ENCODE measurements at regions not wholly inside any gene's neighbourhood (a gene's known extent, or its start where the extent isn't known, plus 50 kb on each side); places are given as distances from the start of the nearest gene placed in this dataset.
"Not testable (repeated sequence)": the region's sequence is repeated elsewhere in the genome, so short reads cannot be mapped to it uniquely, and the experiment has no call there.

DNA sequence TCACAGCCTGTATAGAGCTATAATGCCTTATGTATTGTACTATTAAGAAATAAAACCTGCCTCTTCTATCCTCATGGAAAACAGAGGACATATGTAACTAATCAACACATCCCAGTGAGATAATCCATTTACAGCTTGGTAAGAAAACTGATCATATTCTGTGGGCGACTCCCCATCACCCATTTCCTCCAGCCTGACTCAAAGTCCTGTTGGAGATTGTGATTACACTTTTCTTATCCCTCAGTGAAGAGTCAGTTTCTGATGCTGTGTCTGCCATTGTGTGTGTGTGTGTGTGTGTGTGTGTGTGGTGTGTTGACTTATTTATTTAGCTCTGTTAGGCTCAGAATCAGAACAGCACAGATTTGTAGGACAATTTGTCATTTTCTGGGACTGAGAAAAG, 212.8 kb downstream of the FGF9 start:
- no peak for DNase-seq

DNA sequence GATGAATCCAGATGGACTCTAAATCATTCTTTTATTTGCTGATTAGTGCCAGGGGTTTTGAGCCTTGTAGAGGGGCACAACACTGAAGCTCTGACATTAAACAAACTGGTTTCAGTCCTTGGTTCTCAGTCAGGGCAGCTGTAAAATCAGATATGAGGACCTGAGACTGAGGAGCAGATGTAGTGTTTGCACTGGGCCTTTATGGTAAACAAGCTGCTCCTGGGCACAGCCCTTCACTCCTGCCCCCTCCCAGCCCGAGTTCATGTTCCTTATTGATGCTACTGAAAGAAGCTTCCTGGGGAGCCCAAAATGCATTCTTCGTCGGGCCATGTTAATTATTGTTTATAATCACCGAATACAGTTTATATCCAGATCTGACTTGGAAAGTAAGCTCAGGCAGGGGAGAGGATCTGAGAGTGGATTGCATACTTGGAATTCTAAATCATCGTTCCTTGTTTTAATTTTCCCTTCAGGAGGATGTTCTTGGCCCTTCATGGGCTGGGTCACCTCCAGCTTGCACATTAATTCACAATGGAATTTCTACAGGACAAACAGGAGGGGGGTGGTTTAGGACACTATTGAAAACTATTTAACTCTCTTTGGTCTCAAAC, 213.5 kb downstream of the FGF9 start:
- DNase-seq: no peak

DNA sequence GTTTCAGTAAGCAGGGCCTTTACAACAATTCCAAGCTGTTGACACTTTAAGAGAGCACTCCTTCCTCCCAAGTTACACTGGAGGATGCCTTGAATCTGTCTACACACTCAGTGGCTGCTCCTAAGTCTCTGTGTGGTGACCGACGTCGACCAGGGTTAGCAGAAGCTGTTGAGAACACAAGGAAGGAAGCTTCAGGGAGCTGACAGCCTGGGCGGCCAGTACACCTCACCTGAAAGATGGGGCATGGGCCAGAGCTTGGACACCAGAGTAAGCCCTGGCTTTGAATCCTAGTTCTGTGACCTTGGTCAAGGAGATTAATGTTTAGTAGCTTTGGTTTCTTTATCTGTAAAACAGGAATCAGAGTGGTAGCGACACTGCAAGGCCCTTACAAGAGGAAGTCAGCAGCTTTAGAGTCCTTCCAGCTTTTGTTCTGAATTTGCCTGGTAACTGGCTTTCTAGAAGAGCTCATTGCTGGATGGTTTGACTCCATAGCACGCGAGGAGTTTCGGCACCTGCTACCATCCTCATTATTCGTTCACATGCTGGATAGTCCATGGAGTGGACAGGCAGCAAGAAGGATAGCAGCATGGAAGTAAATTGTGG, 214.2 kb downstream of the FGF9 start:
- DNase-seq: peak; percentile 42 to 56

DNA sequence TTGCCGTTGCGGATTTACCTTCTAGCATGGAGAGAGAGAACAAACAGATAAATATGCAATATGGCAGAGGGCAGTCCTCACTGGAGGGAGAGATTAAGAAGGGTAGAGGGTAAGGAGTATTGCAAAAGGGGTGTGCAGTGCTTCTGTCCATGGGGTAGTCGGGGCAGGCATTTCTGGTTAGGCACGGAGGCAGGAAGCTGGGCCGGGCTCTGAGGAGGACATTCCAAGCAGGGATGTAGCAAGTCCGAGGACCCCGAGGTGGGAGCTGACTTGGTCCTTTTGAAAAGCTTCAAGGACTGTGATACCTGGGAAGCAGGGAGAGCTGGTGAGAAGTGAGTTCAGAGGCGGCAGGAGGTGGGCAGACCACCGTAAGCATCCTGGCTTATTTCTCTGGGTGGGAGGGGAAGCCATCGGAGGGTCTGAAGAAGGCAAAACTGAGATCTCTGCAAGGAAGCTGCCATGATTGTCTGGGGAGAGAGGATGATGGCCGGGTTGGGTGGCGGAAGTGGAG, 214.9 kb downstream of the FGF9 start:
- no peak for DNase-seq

DNA sequence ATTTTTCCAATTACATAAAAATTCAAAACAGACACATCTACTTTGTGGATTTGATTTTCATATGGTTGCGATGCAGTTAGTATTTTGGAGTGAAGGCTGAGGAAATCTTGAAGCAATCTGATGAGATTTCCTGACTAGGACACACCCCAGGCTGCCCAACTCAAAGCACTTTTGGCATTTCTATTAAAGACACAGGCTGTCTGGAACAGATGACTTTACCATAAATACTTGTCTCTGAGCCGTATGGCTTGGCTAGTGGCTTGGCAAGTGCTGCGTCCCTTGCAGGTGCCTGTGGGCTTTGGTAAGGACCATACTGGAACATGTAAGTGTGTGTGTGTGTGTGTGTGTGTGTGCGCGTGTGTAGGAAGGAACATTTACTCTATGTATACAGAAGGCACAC, 218.8 kb downstream of the FGF9 start:
- DNase-seq: no peak

DNA sequence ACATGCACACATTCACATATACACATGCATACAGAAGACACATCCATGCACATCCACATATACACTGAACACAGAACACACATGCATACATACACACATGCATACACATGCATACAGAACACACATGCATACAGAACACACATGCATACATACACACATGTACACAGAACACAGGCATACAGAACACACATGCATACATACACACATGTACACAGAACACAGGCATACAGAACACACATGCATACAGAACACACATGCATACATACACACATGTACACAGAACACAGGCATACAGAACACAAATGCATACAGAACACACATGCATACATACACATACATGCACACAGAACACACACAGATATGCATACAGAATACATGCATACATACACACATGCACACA, 219.3 kb downstream of the FGF9 start:
- not testable (repeated sequence) for DNase-seq

DNA sequence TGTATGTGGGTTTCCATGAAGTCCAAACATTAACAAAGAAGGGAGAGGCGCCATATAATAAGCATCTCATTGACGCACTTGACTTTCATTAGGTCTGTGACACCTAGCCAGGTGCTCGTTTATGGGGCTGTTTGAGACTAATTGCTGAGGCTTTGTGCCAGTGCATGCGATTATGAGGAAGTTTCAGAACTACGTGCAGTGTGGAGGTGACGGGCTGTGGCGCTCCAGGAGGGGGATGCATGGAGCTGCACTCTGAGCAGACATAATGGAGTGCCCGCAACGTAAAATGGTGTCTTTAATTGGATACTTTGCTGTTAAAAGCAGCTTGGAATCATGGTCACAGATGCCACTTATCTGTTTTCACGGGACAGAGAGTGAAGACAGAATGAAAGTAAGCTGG, 223.2 kb downstream of the FGF9 start:
- DNase-seq: no peak

DNA sequence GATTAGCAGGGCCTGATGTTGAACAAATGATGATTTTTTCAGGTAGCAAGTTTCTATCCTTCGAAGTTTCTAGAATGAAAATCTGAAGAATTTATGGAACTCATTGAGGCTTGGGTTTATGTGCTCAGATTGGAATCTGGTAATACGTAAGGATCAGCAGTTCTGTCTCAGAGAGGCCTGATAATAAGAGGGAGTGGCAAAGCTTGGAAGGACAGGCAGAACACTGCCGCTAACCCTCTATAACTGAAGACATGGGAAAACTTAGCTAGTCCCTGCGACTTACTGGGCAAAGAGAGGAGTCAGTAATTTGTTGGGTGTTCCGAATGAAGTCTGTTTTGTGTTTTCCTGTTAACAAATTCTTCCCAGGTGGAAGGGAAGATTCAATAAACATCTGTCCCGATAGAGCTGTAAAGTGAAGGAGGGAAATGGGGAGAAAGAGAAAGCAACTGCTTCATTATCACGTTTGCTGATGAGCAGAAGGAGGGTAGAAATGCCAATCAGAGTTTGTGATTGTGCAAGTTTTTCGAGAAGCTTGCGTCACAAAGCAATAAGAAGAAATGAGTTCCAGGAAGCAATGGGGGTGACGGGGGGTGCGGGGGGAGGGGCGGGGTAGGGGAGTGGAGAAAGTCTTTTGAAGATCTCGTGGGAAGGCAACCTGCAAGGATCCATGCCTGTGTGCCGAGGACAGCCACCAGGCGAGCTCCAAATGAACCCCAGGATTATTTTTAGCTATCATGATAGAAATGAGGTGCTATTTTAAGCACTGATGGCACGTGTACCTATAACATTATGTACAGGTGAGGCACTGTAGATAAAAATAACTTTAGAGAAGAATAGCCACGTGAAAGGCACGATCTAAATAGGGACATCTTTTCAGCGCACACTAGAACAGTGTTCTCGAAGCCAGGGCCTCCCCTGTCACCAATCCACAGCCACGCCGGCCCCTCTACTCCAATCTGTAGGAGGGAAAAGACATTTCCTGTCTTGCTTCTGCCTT, 224.1 kb downstream of the FGF9 start:
- DNase-seq: no peak

DNA sequence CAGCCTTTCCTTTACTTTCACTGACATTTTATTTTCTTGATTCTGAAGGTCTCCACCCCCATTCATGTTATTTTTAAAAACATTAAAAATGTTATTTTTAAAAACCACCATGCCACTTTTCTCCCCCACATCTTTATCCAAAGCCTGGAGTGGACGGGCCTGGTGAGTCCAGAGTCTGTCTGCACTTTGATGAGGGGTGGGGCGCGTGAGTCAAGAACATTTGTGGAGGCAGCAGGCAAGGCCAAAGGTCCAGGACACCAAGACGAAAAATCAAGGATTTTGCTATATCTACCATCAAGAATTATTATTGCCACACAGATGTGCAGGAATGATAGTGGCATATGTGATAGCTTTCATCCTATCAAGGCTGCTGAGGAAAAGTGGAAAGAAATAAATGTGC, 224.9 kb downstream of the FGF9 start:
- DNase-seq: no peak

DNA sequence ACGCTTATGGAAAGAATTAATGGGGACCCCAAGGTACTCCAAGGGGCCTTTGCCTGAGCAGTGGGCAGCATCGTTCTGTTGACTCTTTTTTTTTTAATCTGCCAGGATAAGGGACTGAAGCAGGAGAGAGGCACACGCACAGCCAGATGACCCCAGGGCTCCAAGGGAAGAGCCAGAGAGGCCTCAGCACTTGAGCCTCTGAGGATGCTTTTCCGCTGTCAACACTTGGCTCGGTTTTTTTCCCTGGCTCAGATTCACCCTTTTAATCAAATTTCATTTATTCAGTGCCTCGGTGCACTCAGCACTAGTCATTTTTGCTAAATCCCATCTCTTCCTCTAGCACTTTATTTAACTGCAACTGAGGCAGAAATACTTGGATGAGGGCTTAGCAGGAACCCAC, 226.3 kb downstream of the FGF9 start:
- DNase-seq: no peak

DNA sequence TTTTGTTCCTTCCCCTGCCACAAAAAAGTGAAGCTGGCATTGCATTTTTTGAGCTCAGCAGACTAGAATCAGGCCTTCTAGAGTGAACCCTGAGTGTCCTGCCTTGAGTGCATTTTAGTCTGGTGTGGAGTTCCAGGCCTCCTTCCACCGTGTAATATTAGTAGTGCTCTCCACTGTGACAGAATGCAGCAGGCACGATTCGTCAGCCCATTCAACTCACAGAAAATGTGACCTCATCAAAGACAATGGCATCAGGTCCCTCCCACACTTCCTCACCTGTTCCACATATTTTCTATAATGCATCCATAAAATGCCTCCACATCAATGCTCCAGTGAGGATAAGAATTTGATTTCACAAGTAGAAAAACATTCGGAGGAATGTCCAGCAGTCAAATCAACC, 227.6 kb downstream of the FGF9 start:
- no peak for DNase-seq

DNA sequence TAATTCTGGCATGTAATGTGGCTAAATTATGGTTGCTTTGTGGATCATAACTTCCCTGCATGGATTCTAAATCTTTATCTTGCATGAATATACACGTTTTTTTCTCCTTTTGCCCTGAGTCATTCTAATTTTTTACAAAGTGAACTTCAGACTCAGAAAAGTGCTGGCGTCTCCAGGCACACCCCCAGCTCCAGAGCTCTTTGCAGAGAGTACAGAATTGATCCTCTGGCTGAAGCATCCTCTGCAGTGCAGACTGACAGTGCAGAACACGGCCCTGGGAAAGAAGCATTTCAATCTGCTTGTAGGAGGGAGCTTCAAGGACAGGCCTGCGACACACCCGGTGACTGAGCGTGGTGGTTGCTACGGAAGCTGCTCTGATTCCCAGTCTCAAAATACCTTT, 228.1 kb downstream of the FGF9 start:
- no peak for DNase-seq

DNA sequence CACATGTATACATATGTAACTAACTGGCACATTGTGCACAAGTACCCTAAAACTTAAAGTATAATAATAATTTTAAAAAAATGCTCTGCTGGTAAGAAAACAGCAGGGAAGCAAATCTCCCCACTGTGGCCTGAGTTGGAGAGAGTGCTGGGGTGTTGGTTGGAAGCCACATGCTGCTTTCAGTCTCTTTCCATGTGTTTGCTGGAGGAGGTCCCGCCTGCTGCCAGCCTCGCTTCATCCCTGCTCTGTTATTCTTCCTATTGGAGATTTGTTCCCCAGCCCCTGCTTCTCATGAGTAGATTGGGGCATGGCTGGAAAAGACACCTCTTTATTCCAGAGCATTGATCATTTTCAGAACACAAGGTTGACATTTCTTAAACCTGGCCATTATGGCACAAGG, 230.5 kb downstream of the FGF9 start:
- DNase-seq: no peak

DNA sequence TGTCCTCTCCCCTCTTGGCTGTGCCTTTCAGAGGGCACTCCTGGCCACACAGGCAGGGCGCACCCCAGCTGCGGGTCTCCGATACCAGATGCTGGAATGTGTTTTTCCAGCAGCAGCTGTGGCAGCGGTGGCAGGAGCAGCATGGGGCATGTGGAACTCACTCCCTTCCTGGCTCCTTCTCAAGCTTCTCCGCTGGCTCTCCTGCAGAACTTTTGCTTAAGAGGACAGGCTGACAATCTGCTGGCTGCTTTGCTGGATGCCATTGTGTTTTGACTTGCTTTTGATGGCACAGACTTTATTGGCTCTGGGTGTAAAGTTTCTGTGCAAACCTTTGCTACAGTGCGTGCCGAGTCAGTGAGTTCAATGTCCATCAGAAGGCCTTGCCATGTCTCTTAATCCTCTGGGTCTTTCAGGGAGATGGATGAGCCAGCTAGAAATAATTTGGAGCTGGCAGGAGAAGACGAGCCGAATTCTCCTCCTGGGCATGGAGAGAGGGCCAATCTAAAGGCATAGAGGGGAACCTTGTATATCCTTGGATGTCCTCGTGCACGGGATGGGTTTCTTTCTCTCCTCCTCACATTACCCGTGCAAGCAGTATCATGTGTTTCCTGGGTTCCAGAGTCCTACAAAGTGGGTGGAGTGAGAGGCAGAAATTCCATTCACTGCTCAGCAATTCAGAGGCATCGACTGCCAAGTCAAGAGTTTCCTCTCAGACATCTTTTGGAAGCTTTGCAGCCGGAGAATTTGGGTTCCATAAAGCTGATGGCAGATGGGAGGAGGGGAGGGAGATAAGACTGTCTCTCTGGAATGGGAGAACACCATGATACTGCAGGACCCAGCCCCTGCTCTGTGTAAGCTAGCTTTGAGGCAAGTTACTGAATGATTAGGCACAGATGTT, 231.2 kb downstream of the FGF9 start:
- DNase-seq: no peak

DNA sequence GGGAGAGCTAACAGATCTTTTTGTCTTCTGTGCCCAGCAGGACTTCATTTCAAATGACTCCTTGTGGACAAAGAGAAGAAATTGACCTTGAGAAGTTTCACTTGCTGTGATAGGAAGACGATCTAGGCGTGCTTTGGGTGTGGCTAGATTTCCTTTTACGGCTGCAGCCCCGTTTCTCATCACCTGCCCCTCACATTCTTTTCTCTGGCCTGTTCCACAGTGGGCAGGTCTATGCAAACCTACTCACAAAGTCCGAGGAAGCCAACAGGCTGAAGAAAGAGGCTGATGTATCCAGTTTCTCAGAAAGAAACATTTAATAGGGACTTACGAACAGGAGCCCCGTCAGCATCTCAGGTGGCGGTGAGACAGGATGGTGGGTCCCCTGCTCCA, 231.8 kb downstream of the FGF9 start:
- no peak for DNase-seq

DNA sequence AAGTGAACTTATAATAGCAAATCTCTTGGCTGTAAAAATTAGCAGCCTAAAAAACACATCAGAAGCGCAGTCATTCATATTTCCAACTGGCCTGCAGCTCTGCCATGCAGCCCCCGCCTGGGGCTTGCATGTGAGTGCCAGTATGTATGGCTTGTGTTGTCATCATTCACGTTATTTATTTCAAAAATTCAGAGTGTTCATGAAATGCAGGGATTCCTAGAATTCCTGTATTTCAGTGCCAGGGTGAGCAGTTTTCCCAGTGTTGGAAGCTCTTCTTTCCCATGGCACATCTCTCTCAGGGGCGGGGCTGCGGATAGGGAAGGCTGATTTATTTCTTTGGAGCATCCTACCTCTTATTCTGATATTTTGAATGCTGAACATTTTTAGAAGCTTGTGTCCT, 234.6 kb downstream of the FGF9 start:
- no peak for DNase-seq

DNA sequence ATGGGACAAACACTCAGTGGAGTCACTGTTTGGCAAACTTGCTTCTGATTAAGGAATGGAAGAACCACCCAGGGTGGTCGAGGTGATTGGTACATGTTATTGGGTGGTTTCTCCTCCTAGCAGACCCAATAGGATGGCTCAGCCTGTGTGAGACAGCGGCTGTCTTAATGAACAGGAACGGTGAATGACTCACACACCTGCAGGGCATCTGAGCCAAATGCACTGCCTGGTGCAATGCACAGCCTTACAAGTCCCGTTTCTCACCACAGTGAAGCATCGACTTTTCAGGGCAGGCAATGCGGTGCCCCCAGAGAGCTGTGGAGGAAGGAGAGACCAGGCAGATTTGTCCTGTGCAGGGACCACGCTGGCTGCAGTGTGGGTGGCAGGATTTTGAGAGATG, 238.5 kb downstream of the FGF9 start:
- no peak for DNase-seq

DNA sequence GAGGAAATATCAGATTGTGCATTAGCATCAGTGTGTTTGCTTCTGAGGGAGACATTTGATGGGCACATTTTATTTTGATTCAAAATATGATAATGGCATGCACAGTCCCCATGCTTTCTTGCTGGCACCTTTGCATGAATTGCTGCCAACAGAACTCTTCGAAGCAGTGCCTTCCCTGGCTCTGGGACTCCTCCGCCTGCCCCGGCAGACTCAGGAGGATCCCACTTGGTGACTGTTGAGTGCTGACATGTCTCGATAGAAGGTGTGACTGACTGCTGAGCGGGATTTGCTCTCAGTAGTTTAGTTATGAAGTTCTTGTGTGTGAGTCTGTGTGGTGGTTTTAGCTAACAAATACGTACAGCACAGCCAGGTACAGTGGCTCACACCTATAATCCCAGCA, 239.7 kb downstream of the FGF9 start:
- no peak for DNase-seq

DNA sequence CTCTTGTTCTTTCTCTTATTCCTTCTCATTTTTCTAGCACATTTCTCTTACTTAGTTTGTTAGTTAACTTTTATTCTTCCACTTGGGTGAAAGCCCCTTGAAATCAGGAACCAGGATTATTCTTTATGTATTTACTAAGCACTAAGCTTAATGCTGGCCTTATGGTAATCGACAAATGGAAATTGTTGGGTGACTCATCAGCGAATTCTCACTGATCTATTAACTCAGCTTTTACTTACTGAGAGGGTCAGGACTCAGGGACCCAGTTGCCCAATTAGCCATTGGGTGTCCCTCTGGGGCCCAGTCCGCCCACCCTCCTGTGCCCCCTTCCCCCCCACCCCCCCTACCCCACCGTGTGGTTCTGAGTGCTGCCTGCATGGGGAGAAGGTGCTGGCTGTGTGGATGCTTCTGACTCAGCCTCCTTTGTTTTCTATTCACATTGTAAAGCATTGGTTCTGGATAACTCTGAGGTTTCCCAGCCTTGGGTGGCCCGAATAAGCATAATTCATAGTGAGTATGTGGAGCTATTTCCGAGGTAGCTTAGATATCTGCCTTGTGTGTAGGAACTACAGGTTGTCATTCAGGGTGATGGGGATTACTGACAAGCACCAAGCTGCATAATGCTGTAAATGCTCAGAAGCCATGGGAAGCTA, 240.9 kb downstream of the FGF9 start:
- DNase-seq: no peak

DNA sequence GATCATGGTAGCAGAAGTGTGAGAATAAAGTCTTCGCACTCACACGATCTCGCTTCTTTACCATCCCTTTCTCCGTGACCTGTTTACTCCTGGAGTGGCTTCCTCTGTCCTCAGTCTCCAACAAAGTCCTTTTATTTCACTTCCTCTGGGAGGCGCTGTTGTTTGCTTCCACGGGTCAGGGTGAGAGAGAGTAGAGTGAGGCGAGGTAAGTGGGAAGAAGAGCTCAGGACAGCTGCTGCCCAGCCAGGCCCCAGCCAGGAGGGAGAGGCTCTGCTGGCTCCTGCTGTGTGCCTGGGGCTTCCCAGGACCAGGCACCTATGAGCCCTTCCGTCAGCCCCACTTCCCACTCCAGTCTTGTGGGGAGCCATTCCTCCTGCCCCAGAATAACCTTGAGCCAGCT, 242.1 kb downstream of the FGF9 start:
- DNase-seq: no peak

DNA sequence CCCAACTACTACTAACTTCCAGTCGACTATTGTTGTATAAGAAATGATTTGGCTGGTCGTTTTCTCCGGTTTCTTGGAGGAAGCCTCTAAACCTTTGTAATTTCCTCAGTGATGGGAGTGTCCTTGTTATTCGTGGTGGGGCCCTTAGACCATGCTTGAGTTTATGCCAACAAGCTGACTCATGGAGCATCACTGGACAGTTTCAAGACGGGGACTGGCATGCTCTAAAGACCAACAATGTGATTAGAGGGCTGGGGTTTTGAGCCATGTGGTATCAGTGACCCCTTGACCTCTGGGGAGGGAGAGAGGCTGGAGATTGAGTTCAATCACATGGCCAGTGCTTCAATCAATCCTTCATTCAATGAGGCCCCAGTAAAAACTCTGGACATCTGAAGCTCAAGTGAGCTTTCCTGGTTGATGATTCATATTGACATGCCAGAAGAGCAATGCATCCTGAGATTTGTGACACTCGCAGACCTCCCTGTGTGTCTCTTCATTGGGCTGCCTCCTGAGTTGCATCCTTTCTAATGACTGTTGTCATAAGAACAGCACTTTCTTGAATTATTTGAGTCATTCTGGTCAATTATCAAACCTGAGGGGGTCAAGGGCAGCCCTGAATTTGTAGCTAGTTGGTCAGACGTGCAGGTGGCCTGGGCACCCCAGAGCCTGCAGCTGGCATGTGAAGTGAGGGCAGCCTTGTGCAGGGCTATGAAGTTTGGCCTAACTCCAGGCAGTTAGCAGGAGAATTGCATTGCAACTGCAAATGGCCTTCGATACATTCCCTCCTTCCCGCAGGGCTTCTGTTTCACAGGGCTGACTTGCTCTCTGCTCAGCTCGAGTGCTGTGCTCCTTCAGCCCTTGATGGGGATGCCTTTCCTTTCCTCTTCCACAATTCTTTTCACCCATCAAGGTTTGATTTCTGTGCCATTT, 246.5 kb downstream of the FGF9 start:
- no peak for DNase-seq

Data from Kasumi-1 (cell line).